GM23248 (cell line): ENCODE measurements at regions not wholly inside any gene's neighbourhood (a gene's known extent, or its start where the extent isn't known, plus 50 kb on each side); places are given as distances from the start of the nearest gene placed in this dataset.
"Not testable (repeated sequence)": the region's sequence is repeated elsewhere in the genome, so short reads cannot be mapped to it uniquely, and the experiment has no call there.

ENCODE experiments used
- EZH2 ChIP-seq: fragments of 200-600 bp; sonication (generic); IDR thresholded peaks from 2 replicates; pipeline ENCODE4 v1.6.1; 2018; ENCODE audit warnings: antibody characterized with exemption, mild to moderate bottlenecking; ENCODE audit not compliant: insufficient read depth, poor library complexity, severe bottlenecking
- EZH2phosphoT487 ChIP-seq: fragments of 200-600 bp; sonication (generic); IDR thresholded peaks from 2 replicates; pipeline ENCODE4 v1.6.1; 2018; ENCODE audit warnings: antibody characterized with exemption, moderate library complexity, mild to moderate bottlenecking, low read depth; ENCODE audit not compliant: insufficient read depth

GRCh38 chr10:2024750-2025149 is 287.4 kb upstream of the ADARB2 start:
- not testable (repeated sequence) for TF ChIP-seq EZH2, EZH2phosphoT487
